ENCODE measurements at regions not wholly inside any gene's neighbourhood (a gene's known extent, or its start where the extent isn't known, plus 50 kb on each side); places are given as distances from the start of the nearest gene placed in this dataset.

DNA sequence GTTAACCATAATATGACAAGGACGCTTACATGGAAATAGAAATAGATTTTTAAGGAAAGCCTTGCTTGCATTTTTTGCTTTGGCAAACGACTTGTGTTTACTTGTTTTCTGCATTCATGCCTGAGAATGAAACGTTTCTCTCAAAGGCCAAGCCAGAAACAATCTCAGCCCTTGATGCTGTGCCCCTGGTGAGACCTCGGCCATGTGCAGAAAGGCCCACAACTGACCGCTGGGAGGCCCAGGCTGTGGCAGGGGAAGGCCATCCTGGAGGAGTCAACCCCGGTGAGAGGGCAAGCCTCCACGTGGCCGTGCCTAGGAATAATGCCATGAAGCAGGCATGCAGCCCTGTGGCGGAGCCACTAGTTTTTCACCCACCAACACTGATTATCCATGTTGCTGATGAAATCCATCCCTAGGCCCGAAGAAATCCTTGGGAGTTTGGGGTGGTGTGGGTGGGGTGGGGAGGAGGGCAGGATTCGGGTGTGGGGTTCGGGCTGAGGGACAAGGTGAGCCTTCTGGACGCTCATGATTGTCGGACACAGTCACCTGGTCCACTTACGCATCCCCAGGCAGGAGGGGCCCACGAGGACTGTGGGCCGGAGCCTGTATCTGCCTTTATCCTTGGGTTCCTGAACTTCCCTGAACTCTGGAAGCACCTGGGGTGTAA is 107.6 kb upstream of the APCDD1 start:
- TF ChIP-seq EZH2 (IDR thresholded peaks at IDR 0.05; ENCODE audit: insufficient read depth, low read length): no peak
- TF ChIP-seq, protein P1, sequence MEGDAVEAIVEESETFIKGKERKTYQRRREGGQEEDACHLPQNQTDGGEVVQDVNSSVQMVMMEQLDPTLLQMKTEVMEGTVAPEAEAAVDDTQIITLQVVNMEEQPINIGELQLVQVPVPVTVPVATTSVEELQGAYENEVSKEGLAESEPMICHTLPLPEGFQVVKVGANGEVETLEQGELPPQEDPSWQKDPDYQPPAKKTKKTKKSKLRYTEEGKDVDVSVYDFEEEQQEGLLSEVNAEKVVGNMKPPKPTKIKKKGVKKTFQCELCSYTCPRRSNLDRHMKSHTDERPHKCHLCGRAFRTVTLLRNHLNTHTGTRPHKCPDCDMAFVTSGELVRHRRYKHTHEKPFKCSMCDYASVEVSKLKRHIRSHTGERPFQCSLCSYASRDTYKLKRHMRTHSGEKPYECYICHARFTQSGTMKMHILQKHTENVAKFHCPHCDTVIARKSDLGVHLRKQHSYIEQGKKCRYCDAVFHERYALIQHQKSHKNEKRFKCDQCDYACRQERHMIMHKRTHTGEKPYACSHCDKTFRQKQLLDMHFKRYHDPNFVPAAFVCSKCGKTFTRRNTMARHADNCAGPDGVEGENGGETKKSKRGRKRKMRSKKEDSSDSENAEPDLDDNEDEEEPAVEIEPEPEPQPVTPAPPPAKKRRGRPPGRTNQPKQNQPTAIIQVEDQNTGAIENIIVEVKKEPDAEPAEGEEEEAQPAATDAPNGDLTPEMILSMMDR (IDR thresholded peaks at IDR 0.05; ENCODE audit: insufficient read depth, low read depth, low read length): no peak

All from astrocyte (in vitro differentiated cells and primary cell).